Lower leg skin (tissue), 3 donors: ENCODE measurements at regions not wholly inside any gene's neighbourhood (a gene's known extent, or its start where the extent isn't known, plus 50 kb on each side); places are given as distances from the start of the nearest gene placed in this dataset.

Experiments used
- CTCF ChIP-seq, 3 donors: fragments of 450-650 bp; IDR thresholded peaks; one replicate each; pipeline ENCODE4 v1.5.1; 2016; ENCODE audit warnings: antibody characterized with exemption in 3 of 3, mild to moderate bottlenecking in 3 of 3, moderate library complexity in 2 of 3
- POLR2A ChIP-seq, 2 donors: fragments of 450-650 bp; IDR thresholded peaks; one replicate each; pipeline ENCODE4 v1.6.1; 2016 to 2017; ENCODE audit warnings: antibody characterized with exemption in 2 of 2, mild to moderate bottlenecking in 1 of 2, moderate library complexity in 1 of 2

GRCh38 chr6:94424692-94425091 lies 1005.3 kb upstream of the EPHA7 start:
- TF ChIP-seq POLR2A (IDR thresholded peaks at IDR 0.05): no peak
- TF ChIP-seq CTCF (IDR thresholded peaks at IDR 0.05): no peak
